Nephron progenitor cell (in vitro differentiated cells): ENCODE measurements at regions not wholly inside any gene's neighbourhood (a gene's known extent, or its start where the extent isn't known, plus 50 kb on each side); places are given as distances from the start of the nearest gene placed in this dataset.
"Not testable (repeated sequence)": the region's sequence is repeated elsewhere in the genome, so short reads cannot be mapped to it uniquely, and the experiment has no call there.

Experiments used
- DNase-seq: peaks from one replicate; pipeline ENCODE4 v3.0.0; 2021
- H3K27ac Mint-ChIP-seq: 2 replicates; pipeline ENCODE4 v1.8.0; 2021; ENCODE audit warnings: mild to moderate bottlenecking, moderate library complexity, mixed read lengths
- H3K27me3 Mint-ChIP-seq: 2 replicates; pipeline ENCODE4 v1.8.0; 2021; ENCODE audit warnings: mild to moderate bottlenecking, low read depth, mixed read lengths; ENCODE audit not compliant: poor library complexity
- H3K36me3 Mint-ChIP-seq: 2 replicates; pipeline ENCODE4 v1.8.0; 2021; ENCODE audit warnings: low read depth, mixed read lengths
- H3K4me1 Mint-ChIP-seq: 2 replicates; pipeline ENCODE4 v1.8.0; 2021; ENCODE audit warnings: mixed read lengths
- H3K4me3 Mint-ChIP-seq: 2 replicates; pipeline ENCODE4 v1.8.0; 2021; ENCODE audit warnings: mild to moderate bottlenecking, moderate library complexity, mixed read lengths
- H3K9me3 Mint-ChIP-seq: 2 replicates; pipeline ENCODE4 v1.8.0; 2021; ENCODE audit warnings: mild to moderate bottlenecking, moderate library complexity, mixed read lengths

- H3K9me3 Mint-ChIP-seq = peaks cover 66% of the 10 kb centered on the region
- not testable (repeated sequence) for H3K27ac Mint-ChIP-seq, H3K4me3 Mint-ChIP-seq, DNase-seq, H3K4me1 Mint-ChIP-seq, H3K27me3 Mint-ChIP-seq, H3K36me3 Mint-ChIP-seq
Observed at GRCh38 chrX:51555836-51556235, 59.4 kb upstream of the NUDT11 start.
